ENCODE measurements at regions not wholly inside any gene's neighbourhood (a gene's known extent, or its start where the extent isn't known, plus 50 kb on each side); places are given as distances from the start of the nearest gene placed in this dataset.

- no peak for DNase-seq
Measured at GRCh38 chr6:113394216-113394615, 462.9 kb upstream of the MARCKS start.

GRCh38 chr6:113394729-113395128 is 462.4 kb upstream of the MARCKS start:
- DNase-seq, result no peak

GRCh38 chr6:113396730-113397129 is 460.4 kb upstream of the MARCKS start:
- no peak for DNase-seq

- no peak for DNase-seq
Measured at GRCh38 chr6:113397236-113397635, 459.9 kb upstream of the MARCKS start.

- no peak for DNase-seq
Measured at GRCh38 chr6:113401231-113401630, 455.9 kb upstream of the MARCKS start.

GRCh38 chr6:113402544-113402943 is 454.6 kb upstream of the MARCKS start:
- DNase-seq, result no peak

- no peak for DNase-seq
Measured at GRCh38 chr6:113403966-113404595, 453.1 kb upstream of the MARCKS start.

- DNase-seq, result no peak
Measured at GRCh38 chr6:113405326-113406047, 451.7 kb upstream of the MARCKS start.

- DNase-seq, result no peak
Measured at GRCh38 chr6:113406048-113406695, 451.0 kb upstream of the MARCKS start.

- no peak for DNase-seq
Measured at GRCh38 chr6:113411011-113411410, 446.1 kb upstream of the MARCKS start.

- DNase-seq, result no peak
Measured at GRCh38 chr6:113412589-113413357, 444.4 kb upstream of the MARCKS start.

GRCh38 chr6:113414511-113414910 is 442.6 kb upstream of the MARCKS start:
- DNase-seq, result peak; percentile 18

GRCh38 chr6:113416170-113416569 is 441.0 kb upstream of the MARCKS start:
- no peak for DNase-seq

- DNase-seq, result no peak
Measured at GRCh38 chr6:113420290-113420689, 436.9 kb upstream of the MARCKS start.

GRCh38 chr6:113421997-113422396 is 435.1 kb upstream of the MARCKS start:
- DNase-seq, result no peak

- DNase-seq, result no peak
Measured at GRCh38 chr6:113423956-113424355, 433.2 kb upstream of the MARCKS start.

- DNase-seq, result no peak
Measured at GRCh38 chr6:113425977-113426660, 431.0 kb upstream of the MARCKS start.

- no peak for DNase-seq
Measured at GRCh38 chr6:113427617-113428016, 429.5 kb upstream of the MARCKS start.

- no peak for DNase-seq
Measured at GRCh38 chr6:113428702-113429101, 428.4 kb upstream of the MARCKS start.

GRCh38 chr6:113432521-113433334 is 424.4 kb upstream of the MARCKS start:
- no peak for DNase-seq

- DNase-seq, result no peak
Measured at GRCh38 chr6:113433335-113433991, 423.7 kb upstream of the MARCKS start.
